ENCODE measurements at regions not wholly inside any gene's neighbourhood (a gene's known extent, or its start where the extent isn't known, plus 50 kb on each side); places are given as distances from the start of the nearest gene placed in this dataset.

GRCh38 chr7:47715631-47716068 lies 133.7 kb upstream of the TNS3 start:
- Histone ChIP-seq H2AK5ac (ENCODE audit: low read depth, low read length) (no peak overlapping the region), H4K8ac (ENCODE audit: low read depth in 2 of 2, low read length in 2 of 2) (no peak overlapping the region), H3K27ac (ENCODE audit: insufficient read depth, low read length) (no peak overlapping the region), H3K4ac (ENCODE audit: low read depth, low read length) (no peak overlapping the region), H2BK5ac (ENCODE audit: low read depth, low read length, poor library complexity, severe bottlenecking) (no peak overlapping the region), H3K4me3 (ENCODE audit: insufficient read depth, low read depth, low read length) (no peak overlapping the region), H4K91ac (ENCODE audit: insufficient read depth, low read depth, low read length) (no peak overlapping the region), H2BK15ac (ENCODE audit: low read depth, low read length) (no peak overlapping the region), H2BK120ac (ENCODE audit: low read depth, low read length) (no peak overlapping the region), H3K9me3 (ENCODE audit: control insufficient read depth, insufficient read depth, low read length) (no peaks in the 10 kb centered on the region), H3K18ac (ENCODE audit: low read depth, low read length) (no peak overlapping the region; the same call in 1 of the 2 replicates), H2AFZ (replicated peaks; ENCODE audit: low read length, poor library complexity) (no peak overlapping the region), H3K9me1 (ENCODE audit: insufficient read depth, low read length) (peaks cover 3% of the 10 kb centered on the region; the same call in 1 of the 2 replicates), H3K4me1 (ENCODE audit: control insufficient read depth, insufficient read depth, low read length) (peaks cover 8% of the 10 kb centered on the region), H3K14ac (replicated peaks; ENCODE audit: low read depth, low read length) (no peak overlapping the region), H3K4me2 (ENCODE audit: low read depth, low read length) (no peak overlapping the region), H2BK20ac (ENCODE audit: low read depth, low read length) (no peak overlapping the region), H4K5ac (ENCODE audit: low read depth, low read length) (no peak overlapping the region), H3K27me3 (ENCODE audit: control insufficient read depth, insufficient read depth, low read length) (no peaks in the 10 kb centered on the region), H2AK9ac (replicated peaks; ENCODE audit: low read depth, low read length, poor library complexity) (no peak overlapping the region), H3K9ac (ENCODE audit: low read depth, low read length) (no peak overlapping the region), H3K23ac (ENCODE audit: low read depth, low read length) (no peak overlapping the region), H3K79me1 (ENCODE audit: low read depth in 1 of 2, low read length in 2 of 2) (no peaks in the 10 kb centered on the region), H3K56ac (ENCODE audit: extremely low read depth, insufficient read depth, low read length) (no peak overlapping the region), H4K20me1 (ENCODE audit: insufficient read depth, low read length) (no peaks in the 10 kb centered on the region), H3K36me3 (ENCODE audit: control insufficient read depth, insufficient read depth, low read length) (no peaks in the 10 kb centered on the region)
- BruUV-seq (replicated peaks), result no TSS peak
- ATAC-seq (ENCODE audit: low read depth) (no peak), DNase-seq (no peak)
- in situ Hi-C loops (cut with MboI; ENCODE audit: low sequenced_read_pairs) (no loop called here), intact Hi-C loops (cut with micrococcal nuclease) (no loop called here), dilution Hi-C loops (cut with HindIII; ENCODE audit: low sequenced_read_pairs, unreplicated experiment) (no loop called here)
- ChIA-PET POLR2A (ENCODE audit: unreplicated experiment) (no interaction called here), CTCF (no interaction called here)
- no peak for TF ChIP-seq POLR2A (IDR thresholded peaks at IDR 0.05; ENCODE audit: low read depth, low read length)
- TF ChIP-seq BHLHE40 (IDR thresholded peaks at IDR 0.05; ENCODE audit: low read depth, low read length), result no peak
- no peak for TF ChIP-seq MXI1 (IDR thresholded peaks at IDR 0.05; ENCODE audit: borderline replicate concordance, low read depth, low read length)
- 67% methylated on average over 1 of the region's 5 CpGs; no CpG with 5 or more reads in 1 of the 2 experiments for WGBS, 2 experiments (ENCODE audit: extremely low coverage in 2 of 2, insufficient read length in 1 of 2)
